Natural killer cell treated with Interleukin-12 subunit alpha and Interleukin-12 subunit beta and Interleukin-15 and Interleukin-18, amount 100 ng/mL, for 72 hours (primary cell): ENCODE measurements at regions not wholly inside any gene's neighbourhood (a gene's known extent, or its start where the extent isn't known, plus 50 kb on each side); places are given as distances from the start of the nearest gene placed in this dataset.
"Not testable (repeated sequence)": the region's sequence is repeated elsewhere in the genome, so short reads cannot be mapped to it uniquely, and the experiment has no call there.

ENCODE experiments used
- ATAC-seq, 2 donors: fragments of 150-1000 bp; cut with Tn5 transposase in 1 of 2; sonication (Bioruptor Pico), chemical (Tn5 transposase) in 1 of 2; 2 replicates each; pipeline ENCODE4 v1.10.0; 2021
- DNase-seq: peaks from one replicate; pipeline ENCODE4 v3.0.0; 2022; ENCODE audit warnings: low spot score
- H3K27ac Mint-ChIP-seq, 2 donors: 1 replicate in 1 of 2; 2 replicates in 1 of 2; pipeline ENCODE4 v1.8.0; 2022; ENCODE audit warnings: mixed read lengths in 2 of 2, mild to moderate bottlenecking in 1 of 2, moderate library complexity in 1 of 2
- H3K27me3 Mint-ChIP-seq, 2 donors: 1 replicate in 1 of 2; 2 replicates in 1 of 2; pipeline ENCODE4 v1.8.0; 2022; ENCODE audit warnings: mixed read lengths in 2 of 2
- H3K36me3 Mint-ChIP-seq: one replicate; pipeline ENCODE4 v1.8.0; 2022; ENCODE audit warnings: mixed read lengths
- H3K4me1 Mint-ChIP-seq, 2 donors: 1 replicate in 1 of 2; 2 replicates in 1 of 2; pipeline ENCODE4 v1.8.0; 2022; ENCODE audit warnings: low read depth in 2 of 2, mixed read lengths in 2 of 2, mild to moderate bottlenecking in 1 of 2
- H3K4me3 Mint-ChIP-seq: one replicate; pipeline ENCODE4 v1.8.0; 2022; ENCODE audit warnings: mixed read lengths
- H3K9me3 Mint-ChIP-seq: 2 replicates; pipeline ENCODE4 v1.8.0; 2022; ENCODE audit warnings: mixed read lengths

- Mint-ChIP-seq H3K27ac (no peak overlapping the region), H3K36me3 (no peaks in the 10 kb centered on the region), H3K4me1 (no peaks in the 10 kb centered on the region), H3K27me3 (peaks cover 7 to 12% of the 10 kb centered on the region in 2 donors), H3K9me3 (peaks cover 11% of the 10 kb centered on the region), H3K4me3 (no peak overlapping the region)
- ATAC-seq (no peak), DNase-seq (no peak)
Measured at GRCh38 chr12:113533842-113534375, 62.2 kb upstream of the LHX5 start.

GRCh38 chr12:113532292-113532691 is 60.6 kb upstream of the LHX5 start:
- peaks cover 12 to 18% of the 10 kb centered on the region in 2 donors for H3K27me3 Mint-ChIP-seq
- H3K27ac Mint-ChIP-seq: no peak overlapping the region
- peaks cover 1% of the 10 kb centered on the region for H3K9me3 Mint-ChIP-seq
- no peaks in the 10 kb centered on the region for H3K4me1 Mint-ChIP-seq
- H3K4me3 Mint-ChIP-seq: no peak overlapping the region
- no peaks in the 10 kb centered on the region for H3K36me3 Mint-ChIP-seq
- DNase-seq (no peak), ATAC-seq (no peak)

GRCh38 chr12:113531073-113531472 is 59.4 kb upstream of the LHX5 start:
- not testable (repeated sequence) for H3K4me3 Mint-ChIP-seq, H3K27ac Mint-ChIP-seq, DNase-seq, H3K36me3 Mint-ChIP-seq, ATAC-seq, H3K9me3 Mint-ChIP-seq, H3K4me1 Mint-ChIP-seq
- peaks cover 14 to 21% of the 10 kb centered on the region in 2 donors for H3K27me3 Mint-ChIP-seq

- Mint-ChIP-seq H3K4me1 (no peaks in the 10 kb centered on the region), H3K36me3 (no peaks in the 10 kb centered on the region), H3K4me3 (no peak overlapping the region), H3K27ac (no peak overlapping the region), H3K9me3 (no peaks in the 10 kb centered on the region), H3K27me3 (peaks cover 14 to 30% of the 10 kb centered on the region in 2 donors)
- DNase-seq (no peak), ATAC-seq (no peak)
Measured at GRCh38 chr12:113528606-113529293, 57.1 kb upstream of the LHX5 start.

DNA sequence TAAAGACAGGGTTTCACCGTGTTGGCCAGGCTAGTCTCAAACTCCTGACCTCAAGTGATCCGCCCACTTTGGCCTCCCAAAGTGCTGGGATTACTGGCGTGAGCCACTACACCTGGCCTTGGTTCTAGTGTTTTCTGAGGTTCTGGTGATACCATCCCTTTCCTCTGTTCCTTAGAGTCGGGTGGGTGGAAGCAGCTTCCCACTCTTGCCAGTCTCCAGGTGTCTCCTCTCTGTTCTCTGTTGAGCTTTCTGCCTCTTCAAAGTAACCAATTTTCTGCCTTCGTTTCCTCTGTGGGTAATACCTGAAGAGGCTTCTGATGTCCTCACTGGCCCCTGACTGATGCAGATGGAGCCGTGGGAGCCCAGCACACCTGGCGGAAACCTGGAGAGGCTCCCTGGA is 53.4 kb upstream of the LHX5 start:
- peaks cover 39 to 57% of the 10 kb centered on the region in 2 donors for H3K27me3 Mint-ChIP-seq
- no peaks in the 10 kb centered on the region for H3K9me3 Mint-ChIP-seq
- H3K4me3 Mint-ChIP-seq: no peak overlapping the region
- DNase-seq: no peak
- no peak overlapping the region for H3K27ac Mint-ChIP-seq
- ATAC-seq: no peak
- no peaks in the 10 kb centered on the region for H3K36me3 Mint-ChIP-seq
- no peaks in the 10 kb centered on the region for H3K4me1 Mint-ChIP-seq

DNA sequence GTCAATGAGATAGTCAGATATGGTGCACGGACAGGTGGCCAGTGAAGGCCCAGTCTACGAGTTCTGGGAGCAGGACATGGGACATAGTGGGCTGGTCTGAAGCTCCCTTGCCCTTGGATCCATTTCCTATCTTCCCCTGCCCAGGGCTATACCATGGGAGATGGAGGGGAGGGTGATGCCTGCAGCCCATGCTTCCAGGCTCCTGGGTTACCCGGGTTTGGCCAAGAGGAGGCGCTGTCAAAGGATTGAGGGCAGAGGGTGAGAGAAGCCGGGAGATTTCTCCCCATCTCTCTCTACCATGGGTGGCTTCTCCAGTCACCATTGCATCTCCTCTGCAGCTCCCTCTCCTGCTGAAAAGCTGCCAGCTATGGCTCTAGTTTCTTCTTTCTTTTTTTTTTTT is 52.8 kb upstream of the LHX5 start:
- Mint-ChIP-seq H3K4me3 (no peak overlapping the region), H3K27ac (no peak overlapping the region), H3K36me3 (no peaks in the 10 kb centered on the region), H3K27me3 (peaks cover 39 to 56% of the 10 kb centered on the region in 2 donors), H3K9me3 (no peaks in the 10 kb centered on the region), H3K4me1 (no peaks in the 10 kb centered on the region)
- ATAC-seq (no peak), DNase-seq (no peak)

- H3K27ac Mint-ChIP-seq: no peak overlapping the region
- ATAC-seq (no peak), DNase-seq (no peak)
- H3K36me3 Mint-ChIP-seq: no peaks in the 10 kb centered on the region
- peaks cover 42 to 55% of the 10 kb centered on the region in 2 donors for H3K27me3 Mint-ChIP-seq
- H3K4me1 Mint-ChIP-seq: no peaks in the 10 kb centered on the region
- H3K4me3 Mint-ChIP-seq: no peak overlapping the region
- H3K9me3 Mint-ChIP-seq: no peaks in the 10 kb centered on the region
Measured at GRCh38 chr12:113521708-113522107, 50.0 kb upstream of the LHX5 start.
